A549 (cell line): ENCODE measurements at regions not wholly inside any gene's neighbourhood (a gene's known extent, or its start where the extent isn't known, plus 50 kb on each side); places are given as distances from the start of the nearest gene placed in this dataset.

Experiments
- ATAC-seq, 2 experiments: fragments of 200-7000 bp in 1 of 2; fragments of >200 bp in 1 of 2; cut with Nextera tagmentation in 1 of 2; cut with Tn5 transposase in 1 of 2; 3 replicates each; pipeline versions ENCODE4 v1.8.0 to v1.9.1; 2018 to 2020; ENCODE audit warnings: mild to moderate bottlenecking in 1 of 2, moderate library complexity in 1 of 2
- CTCF ChIA-PET: fragments of 300-600 bp; sonication (Branson Sonifier 250); formaldehyde crosslinking; extraction: SDS; loops from one replicate; lab custom pipeline; 2021; ENCODE audit warnings: antibody characterized with exemption, inconsistent platforms; lab: Yijun Ruan, JAX
- POLR2A ChIA-PET: fragments of 350-600 bp; formaldehyde crosslinking; extraction: SDS; loops from one replicate; lab custom pipeline; 2021; ENCODE audit warnings: antibody characterized with exemption, inconsistent platforms; lab: Yijun Ruan, JAX
- DNase-seq, 2 experiments: peaks; one replicate each; pipeline versions ENCODE4 v3.0.0 to v3.0.0-alpha.2; 2011 to 2016; ENCODE audit warnings: low read depth in 1 of 2, low spot score in 1 of 2
- FAIRE-seq: peaks from 2 replicates; lab custom pipeline; 2011; peaks lifted over from hg19 to GRCh38; lab: Jason Lieb, UNC
- H3K27ac ChIP-seq, 2 experiments: fragments of >200 bp; sonication (Bioruptor Twin); formaldehyde crosslinking; 3 replicates each; pipeline ENCODE4 v1.5.1; 2016 to 2017
- H3K4me1 ChIP-seq: fragments of >200 bp; sonication (Bioruptor Twin); formaldehyde crosslinking; 3 replicates; pipeline ENCODE4 v1.6.1; 2016
- H3K4me2 ChIP-seq: fragments of >200 bp; sonication (Bioruptor Twin); formaldehyde crosslinking; 3 replicates; pipeline ENCODE4 v1.6.1; 2016
- H3K4me3 ChIP-seq: fragments of >200 bp; sonication (Bioruptor Twin); formaldehyde crosslinking; 3 replicates; pipeline ENCODE4 v1.5.1; 2016
- H3K9me3 ChIP-seq: fragments of >200 bp; sonication (Bioruptor Twin); formaldehyde crosslinking; 3 replicates; pipeline ENCODE4 v1.6.1; 2016
- BHLHE40 ChIP-seq: IDR thresholded peaks from 2 replicates; pipeline ENCODE4 v1.6.1; 2012; ENCODE audit warnings: low read depth, low read length, inconsistent platforms
- CBX2 ChIP-seq: fragments of 200-600 bp; sonication (generic); IDR thresholded peaks from 2 replicates; pipeline ENCODE4 v1.6.1; 2016; ENCODE audit warnings: low read depth, mild to moderate bottlenecking, borderline replicate concordance
- CHD4 ChIP-seq: fragments of 200-600 bp; sonication (generic); IDR thresholded peaks from 2 replicates; pipeline ENCODE4 v1.6.1; 2016; ENCODE audit warnings: antibody characterized with exemption, mild to moderate bottlenecking, borderline replicate concordance
- CTCF ChIP-seq: fragments of >200 bp; sonication (Bioruptor Twin); formaldehyde crosslinking; IDR thresholded peaks from 3 replicates; pipeline ENCODE4 v1.5.1; 2016
- EHF ChIP-seq: fragments of 250-450 bp; sonication (Bioruptor Pico); IDR thresholded peaks from 2 replicates; pipeline ENCODE4 v1.5.0; 2020; ENCODE audit warnings: mild to moderate bottlenecking
- ESRRA ChIP-seq: fragments of 150-350 bp; IDR thresholded peaks from 2 replicates; pipeline ENCODE4 v1.6.1; 2014; ENCODE audit warnings: mild to moderate bottlenecking, low read length, borderline replicate concordance
- FOXS1 ChIP-seq: fragments of 250-450 bp; sonication (Bioruptor Pico); IDR thresholded peaks from 2 replicates; pipeline ENCODE4 v1.5.0; 2020; ENCODE audit warnings: mild to moderate bottlenecking, moderate library complexity
- GATA3 ChIP-seq: IDR thresholded peaks from 2 replicates; pipeline ENCODE4 v1.6.1; 2012; ENCODE audit warnings: borderline replicate concordance
- JUN ChIP-seq, 2 experiments: fragments of >200 bp; sonication (Bioruptor Twin); formaldehyde crosslinking; IDR thresholded peaks; 2 replicates in 1 of 2; 3 replicates in 1 of 2; pipeline ENCODE4 v1.6.1; 2016 to 2017
- NPAS2 ChIP-seq: fragments of 250-450 bp; sonication (Bioruptor Pico); IDR thresholded peaks from 2 replicates; pipeline ENCODE4 v1.8.0; 2022; ENCODE audit warnings: mild to moderate bottlenecking, moderate library complexity, borderline replicate concordance
- NR3C1 ChIP-seq: fragments of >200 bp; sonication (Bioruptor Twin); formaldehyde crosslinking; IDR thresholded peaks from 3 replicates; pipeline ENCODE4 v1.6.1; 2017
- PHF8 ChIP-seq: fragments of 200-600 bp; sonication (generic); IDR thresholded peaks from 2 replicates; pipeline ENCODE4 v1.6.1; 2016; ENCODE audit warnings: low read depth, mild to moderate bottlenecking, antibody characterized with exemption, moderate library complexity, borderline replicate concordance
- POLR2AphosphoS2 ChIP-seq: conservative IDR thresholded peaks from 2 replicates; pipeline ENCODE4 v1.6.1; 2012; ENCODE audit warnings: low read length, improper control_type of control experiment, inconsistent platforms
- RAD21 ChIP-seq, 2 experiments: fragments of >200 bp in 1 of 2; sonication (Bioruptor Twin) in 1 of 2; formaldehyde crosslinking in 1 of 2; IDR thresholded peaks in 1 of 2; conservative IDR thresholded peaks in 1 of 2; 2 replicates in 1 of 2; 3 replicates in 1 of 2; pipeline ENCODE4 v1.6.1; 2012 to 2018; ENCODE audit warnings: inconsistent platforms in 1 of 2
- RFX5 ChIP-seq: fragments of 450-650 bp; IDR thresholded peaks from 2 replicates; pipeline ENCODE4 v1.7.1; 2014; ENCODE audit warnings: antibody characterized with exemption, mild to moderate bottlenecking, moderate library complexity
- SREBF2 ChIP-seq: fragments of 450-650 bp; IDR thresholded peaks from 2 replicates; pipeline ENCODE4 v1.6.1; 2014; ENCODE audit warnings: mild to moderate bottlenecking, moderate library complexity
- ZFP36 ChIP-seq: fragments of 450-650 bp; IDR thresholded peaks from 2 replicates; pipeline ENCODE4 v1.6.1; 2014; ENCODE audit warnings: borderline replicate concordance; ENCODE audit not compliant: partially characterized antibody
- WGBS: methylation state at CpG from one replicate; pipeline ENCODE4 v1.1.6; 2017; ENCODE audit errors: missing lambda C conversion rate; 5-methylcytosine and 5-hydroxymethylcytosine counted together
- TF ChIP-seq, protein P1 (sequence below): fragments of >200 bp; sonication (Bioruptor Twin); formaldehyde crosslinking; IDR thresholded peaks from 2 replicates; pipeline ENCODE4 v1.6.1; 2016
- TF ChIP-seq, protein P2 (sequence below): fragments of 250-450 bp; sonication (Bioruptor Pico); IDR thresholded peaks from 2 replicates; pipeline ENCODE4 v1.5.0; 2020; ENCODE audit warnings: low read depth, mild to moderate bottlenecking, moderate library complexity
- TF ChIP-seq, protein P3 (sequence below): IDR thresholded peaks from 2 replicates; pipeline ENCODE4 v1.6.1; 2012; ENCODE audit warnings: low read depth, borderline replicate concordance

DNA sequence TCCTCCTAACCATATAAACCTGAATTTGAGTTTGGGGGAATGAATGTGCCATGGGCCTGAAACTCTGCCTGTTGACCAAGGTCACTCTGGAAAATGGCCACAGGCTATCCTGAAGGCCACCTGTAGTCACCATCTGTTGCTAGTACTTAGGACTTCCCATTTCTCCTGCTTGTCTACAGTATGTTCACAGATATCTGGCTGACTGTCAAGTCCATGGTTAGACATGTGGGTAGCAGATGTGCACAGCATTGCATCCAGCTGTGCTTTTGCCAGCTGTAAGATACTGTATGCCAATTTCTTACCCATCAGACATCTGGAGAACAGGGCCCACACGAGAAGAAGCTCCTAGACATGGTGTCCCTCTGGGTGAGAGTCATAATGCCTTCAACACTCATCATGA is 475.4 kb downstream of the INSC start:
- CTCF ChIA-PET: no interaction called here
- H3K27ac ChIP-seq: no peak overlapping the region

GRCh38 chr11:15591112-15591537 is 476.4 kb downstream of the INSC start:
- no peaks in the 10 kb centered on the region for H3K9me3 ChIP-seq
- H3K27ac ChIP-seq: no peak overlapping the region
- ChIA-PET CTCF (interaction anchor here (1.1 kb wide), 1 partner anchor 9 kb away, joined by 3 read pairs; no protein-coding TSS in a partner anchor), POLR2A (no interaction called here)
- no peak for TF ChIP-seq BHLHE40
- no peak overlapping the region for H3K4me2 ChIP-seq
- WGBS: 6% methylated on average over 5 of the region's 5 CpGs
- no peaks in the 10 kb centered on the region for H3K4me1 ChIP-seq
- no peak for FAIRE-seq
- ATAC-seq: no peak
- no peak for DNase-seq
- H3K4me3 ChIP-seq: no peak overlapping the region

More for the DNA sequence above, 475.4 kb downstream of the INSC start:
- no peaks in the 10 kb centered on the region for H3K9me3 ChIP-seq
- FAIRE-seq: no peak
- ATAC-seq: no peak
- no peaks in the 10 kb centered on the region for H3K4me1 ChIP-seq
- 0% methylated on average over 1 of the region's 1 CpG for WGBS
- POLR2A ChIA-PET: no interaction called here
- H3K4me3 ChIP-seq: no peak overlapping the region
- DNase-seq: no peak
- TF ChIP-seq CHD4 (no peak), CBX2 (no peak), CTCF (no peak), RAD21 (conservative IDR thresholded peaks at IDR 0.05 in 1 of 2, IDR thresholded peaks at IDR 0.05 in 1 of 2) (no peak), PHF8 (no peak)
- TF ChIP-seq, protein P1, sequence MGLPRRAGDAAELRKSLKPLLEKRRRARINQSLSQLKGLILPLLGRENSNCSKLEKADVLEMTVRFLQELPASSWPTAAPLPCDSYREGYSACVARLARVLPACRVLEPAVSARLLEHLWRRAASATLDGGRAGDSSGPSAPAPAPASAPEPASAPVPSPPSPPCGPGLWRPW: no peak
- no peak overlapping the region for H3K4me2 ChIP-seq

- FAIRE-seq (no peak), ATAC-seq (no peak)
- 16% methylated on average over 4 of the region's 4 CpGs for WGBS
These were observed 479.9 kb downstream of the INSC start for GRCh38 chr11:15594607-15595006.

GRCh38 chr11:15599376-15599775 is 484.7 kb downstream of the INSC start:
- no peak overlapping the region for H3K27ac ChIP-seq
- H3K9me3 ChIP-seq: no peaks in the 10 kb centered on the region
- CTCF ChIA-PET: interaction anchor here (0.6 kb wide), 1 partner anchor 1139 kb away, joined by 3 read pairs; the partner anchor contains the start of gene C11orf58
- ATAC-seq: no peak
- H3K4me2 ChIP-seq: no peak overlapping the region
- 67% methylated on average over 3 of the region's 3 CpGs for WGBS
- H3K4me1 ChIP-seq: no peaks in the 10 kb centered on the region
- H3K4me3 ChIP-seq: no peak overlapping the region
- no peak for FAIRE-seq
- POLR2A ChIA-PET: no interaction called here
- DNase-seq: no peak
- TF ChIP-seq FOXS1 (no peak), GATA3 (no peak), JUN (IDR thresholded peaks at IDR 0.05) (no peak), NR3C1 (no peak), POLR2AphosphoS2 (no peak), ZFP36 (no peak)

More at GRCh38 chr11:15594607-15595006, 479.9 kb downstream of the INSC start:
- DNase-seq: no peak
- no peak overlapping the region for H3K4me2 ChIP-seq
- no peak overlapping the region for H3K27ac ChIP-seq
- CTCF ChIA-PET: interaction anchor here (0.8 to 1.4 kb wide), 2 partner anchors 9 to 55 kb away, joined by 3 to 5 read pairs; no protein-coding TSS in a partner anchor
- no peaks in the 10 kb centered on the region for H3K4me1 ChIP-seq
- H3K4me3 ChIP-seq: no peak overlapping the region
- TF ChIP-seq, protein P1: no peak
- TF ChIP-seq, protein P2, sequence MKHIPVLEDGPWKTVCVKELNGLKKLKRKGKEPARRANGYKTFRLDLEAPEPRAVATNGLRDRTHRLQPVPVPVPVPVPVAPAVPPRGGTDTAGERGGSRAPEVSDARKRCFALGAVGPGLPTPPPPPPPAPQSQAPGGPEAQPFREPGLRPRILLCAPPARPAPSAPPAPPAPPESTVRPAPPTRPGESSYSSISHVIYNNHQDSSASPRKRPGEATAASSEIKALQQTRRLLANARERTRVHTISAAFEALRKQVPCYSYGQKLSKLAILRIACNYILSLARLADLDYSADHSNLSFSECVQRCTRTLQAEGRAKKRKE (CRISPR knock-in tag): no peak
- TF ChIP-seq SREBF2 (no peak), EHF (CRISPR knock-in tag) (no peak), RFX5 (no peak), NPAS2 (CRISPR knock-in tag) (no peak), ESRRA (no peak)
- TF ChIP-seq, protein P3, sequence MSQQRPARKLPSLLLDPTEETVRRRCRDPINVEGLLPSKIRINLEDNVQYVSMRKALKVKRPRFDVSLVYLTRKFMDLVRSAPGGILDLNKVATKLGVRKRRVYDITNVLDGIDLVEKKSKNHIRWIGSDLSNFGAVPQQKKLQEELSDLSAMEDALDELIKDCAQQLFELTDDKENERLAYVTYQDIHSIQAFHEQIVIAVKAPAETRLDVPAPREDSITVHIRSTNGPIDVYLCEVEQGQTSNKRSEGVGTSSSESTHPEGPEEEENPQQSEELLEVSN: no peak
- H3K9me3 ChIP-seq: no peaks in the 10 kb centered on the region
- POLR2A ChIA-PET: no interaction called here
